SK-N-SH (cell line): ENCODE measurements at regions not wholly inside any gene's neighbourhood (a gene's known extent, or its start where the extent isn't known, plus 50 kb on each side); places are given as distances from the start of the nearest gene placed in this dataset.

Source experiments
- CTCF ChIP-seq: fragments of 200-600 bp; sonication (generic); IDR thresholded peaks from 2 replicates; pipeline ENCODE4 v1.6.1; 2017; ENCODE audit warnings: antibody characterized with exemption, mild to moderate bottlenecking, moderate library complexity
- EP300 ChIP-seq, 2 experiments: IDR thresholded peaks; 2 replicates each; pipeline versions ENCODE4 v1.4.0 to v1.6.1; 2012; ENCODE audit warnings: borderline replicate concordance in 1 of 2, low read depth in 1 of 2, low read length in 1 of 2
- FOXM1 ChIP-seq: IDR thresholded peaks from 2 replicates; pipeline ENCODE4 v1.4.0; 2012; ENCODE audit warnings: low read depth, mild to moderate bottlenecking
- GABPA ChIP-seq: IDR thresholded peaks from 2 replicates; pipeline ENCODE4 v1.4.0; 2012; ENCODE audit warnings: low read depth, mild to moderate bottlenecking
- MAX ChIP-seq: IDR thresholded peaks from 2 replicates; pipeline ENCODE4 v1.4.0; 2012; ENCODE audit warnings: low read depth
- MXI1 ChIP-seq: IDR thresholded peaks from 2 replicates; pipeline ENCODE4 v1.6.1; 2012; ENCODE audit warnings: mild to moderate bottlenecking, low read depth, low read length, improper control_type of control experiment
- POLR2AphosphoS5 ChIP-seq: IDR thresholded peaks from 2 replicates; pipeline ENCODE4 v1.6.1; 2012; ENCODE audit warnings: low read depth, low read length
- RAD21 ChIP-seq: IDR thresholded peaks from 2 replicates; pipeline ENCODE4 v1.6.1; 2012; ENCODE audit warnings: mild to moderate bottlenecking, low read length
- RCOR1 ChIP-seq: fragments of 150-350 bp; IDR thresholded peaks from 2 replicates; pipeline ENCODE4 v1.6.1; 2017; ENCODE audit warnings: antibody characterized with exemption, low read length
- REST ChIP-seq: IDR thresholded peaks from 2 replicates; pipeline ENCODE4 v1.6.1; 2012; ENCODE audit warnings: mild to moderate bottlenecking, low read depth, low read length, moderate library complexity
- SIN3A ChIP-seq: IDR thresholded peaks from 2 replicates; pipeline ENCODE4 v1.6.1; 2012; ENCODE audit warnings: low read depth, mild to moderate bottlenecking, low read length, moderate library complexity, borderline replicate concordance
- TCF12 ChIP-seq: IDR thresholded peaks from 2 replicates; pipeline ENCODE4 v1.4.0; 2012

GRCh38 chr11:134955281-134955680 is 543.2 kb upstream of the B3GAT1 start:
- no peak for TF ChIP-seq CTCF
- TF ChIP-seq REST = no peak
- no peak for TF ChIP-seq RAD21
- no peak for TF ChIP-seq EP300 (IDR thresholded peaks at IDR 0.05; ENCODE audit: borderline replicate concordance in 1 of 2, low read depth in 1 of 2, low read length in 1 of 2)
- no peak for TF ChIP-seq FOXM1
- no peak for TF ChIP-seq MAX
- TF ChIP-seq GABPA = no peak
- TF ChIP-seq POLR2AphosphoS5 = no peak
- TF ChIP-seq SIN3A = no peak
- no peak for TF ChIP-seq TCF12
- TF ChIP-seq RCOR1 = no peak
- no peak for TF ChIP-seq MXI1
